ENCODE measurements at regions not wholly inside any gene's neighbourhood (a gene's known extent, or its start where the extent isn't known, plus 50 kb on each side); places are given as distances from the start of the nearest gene placed in this dataset.

DNA sequence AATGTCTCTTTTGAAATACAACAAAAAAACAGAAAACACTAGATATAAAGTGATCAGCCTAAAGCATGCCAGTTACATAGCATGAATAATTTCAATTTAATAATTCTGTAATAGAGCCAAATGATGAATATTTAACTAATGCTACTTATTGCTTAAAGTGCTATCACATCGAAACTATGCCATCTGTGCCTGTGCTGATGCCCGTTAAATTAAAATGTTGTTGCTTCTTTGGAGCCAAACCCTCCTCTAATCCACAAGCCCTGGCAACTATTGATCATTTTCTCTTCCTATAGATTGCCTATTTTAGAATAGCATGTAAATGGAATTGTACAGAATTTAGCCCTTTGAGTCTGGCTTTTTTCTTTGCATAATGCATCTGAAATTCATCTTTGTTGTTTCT is 356.2 kb downstream of the CHSY3 start:
- no peak overlapping the region for H3K27ac ChIP-seq
- TF ChIP-seq ZFX (IDR thresholded peaks at IDR 0.05), result no peak
- TF ChIP-seq, protein P1, sequence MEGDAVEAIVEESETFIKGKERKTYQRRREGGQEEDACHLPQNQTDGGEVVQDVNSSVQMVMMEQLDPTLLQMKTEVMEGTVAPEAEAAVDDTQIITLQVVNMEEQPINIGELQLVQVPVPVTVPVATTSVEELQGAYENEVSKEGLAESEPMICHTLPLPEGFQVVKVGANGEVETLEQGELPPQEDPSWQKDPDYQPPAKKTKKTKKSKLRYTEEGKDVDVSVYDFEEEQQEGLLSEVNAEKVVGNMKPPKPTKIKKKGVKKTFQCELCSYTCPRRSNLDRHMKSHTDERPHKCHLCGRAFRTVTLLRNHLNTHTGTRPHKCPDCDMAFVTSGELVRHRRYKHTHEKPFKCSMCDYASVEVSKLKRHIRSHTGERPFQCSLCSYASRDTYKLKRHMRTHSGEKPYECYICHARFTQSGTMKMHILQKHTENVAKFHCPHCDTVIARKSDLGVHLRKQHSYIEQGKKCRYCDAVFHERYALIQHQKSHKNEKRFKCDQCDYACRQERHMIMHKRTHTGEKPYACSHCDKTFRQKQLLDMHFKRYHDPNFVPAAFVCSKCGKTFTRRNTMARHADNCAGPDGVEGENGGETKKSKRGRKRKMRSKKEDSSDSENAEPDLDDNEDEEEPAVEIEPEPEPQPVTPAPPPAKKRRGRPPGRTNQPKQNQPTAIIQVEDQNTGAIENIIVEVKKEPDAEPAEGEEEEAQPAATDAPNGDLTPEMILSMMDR (conservative IDR thresholded peaks at IDR 0.05), result no peak

DNA sequence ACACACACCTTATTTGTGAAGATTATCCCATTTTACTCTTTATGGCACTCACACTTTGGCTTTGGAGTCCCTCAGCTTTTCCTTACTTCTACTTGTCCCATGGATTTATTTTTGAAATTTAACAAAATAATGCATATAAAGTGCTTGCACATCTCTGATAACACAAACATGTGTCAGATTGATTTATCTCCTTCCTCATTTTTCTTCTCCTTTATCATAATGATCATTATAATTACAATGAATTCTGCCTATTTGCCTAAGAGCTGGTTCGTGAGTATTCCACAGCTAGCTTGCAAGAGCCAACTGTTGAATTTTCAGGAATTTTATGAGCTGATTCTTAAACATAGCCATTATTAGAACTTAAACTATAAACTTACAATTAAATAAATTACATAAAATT is 347.7 kb downstream of the CHSY3 start:
- H3K27ac ChIP-seq, result no peak overlapping the region
- TF ChIP-seq ZFX (IDR thresholded peaks at IDR 0.05), result no peak
- TF ChIP-seq, protein P1 (conservative IDR thresholded peaks at IDR 0.05), result no peak

DNA sequence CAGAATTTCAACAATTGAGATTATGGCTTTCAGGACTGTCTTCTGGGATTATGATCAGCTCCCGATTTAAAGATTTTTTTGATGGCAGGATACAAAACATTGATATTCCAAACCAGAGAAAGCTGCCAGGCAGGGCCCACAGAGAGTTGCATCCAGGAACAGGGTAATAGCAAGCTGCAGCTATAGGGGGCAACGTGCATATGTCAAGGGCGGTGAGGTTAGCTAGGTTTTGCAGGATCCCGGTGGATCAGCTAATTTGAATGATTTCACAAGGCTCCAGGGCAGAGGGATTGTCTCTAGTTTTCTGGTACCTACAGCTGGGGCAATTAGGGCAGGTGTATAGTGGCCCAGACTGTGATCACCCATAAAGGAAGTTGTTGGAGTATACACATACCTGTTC is 339.4 kb downstream of the CHSY3 start:
- no peak for TF ChIP-seq ZFX (IDR thresholded peaks at IDR 0.05)
- TF ChIP-seq, protein P1 (conservative IDR thresholded peaks at IDR 0.05), result no peak

DNA sequence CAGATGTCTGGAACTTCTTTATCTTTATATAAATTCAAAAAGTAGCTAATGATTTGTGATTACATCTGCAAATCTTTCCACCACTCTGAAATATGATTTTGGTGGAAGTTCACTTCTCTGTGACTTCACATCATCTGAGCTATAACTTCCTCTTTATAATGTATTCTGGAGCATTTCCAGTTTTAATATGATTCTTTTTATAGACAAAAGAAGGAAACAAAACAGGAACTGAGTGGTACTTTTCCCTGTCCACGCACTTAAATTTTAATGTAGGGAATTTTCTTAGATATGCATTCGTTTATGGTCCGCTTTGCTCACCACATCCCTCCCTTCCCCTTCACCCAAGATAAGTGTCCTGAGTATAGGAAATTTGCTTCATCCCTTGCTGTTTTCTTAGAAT is 333.5 kb downstream of the CHSY3 start:
- TF ChIP-seq ZFX (IDR thresholded peaks at IDR 0.05), result no peak
- TF ChIP-seq, protein P1 (conservative IDR thresholded peaks at IDR 0.05), result no peak
- H3K27ac ChIP-seq, result no peak overlapping the region

More for the DNA sequence above, 339.4 kb downstream of the CHSY3 start:
- no peak overlapping the region for H3K27ac ChIP-seq
